Superior temporal gyrus (tissue), 1 donor: ENCODE measurements at regions not wholly inside any gene's neighbourhood (a gene's known extent, or its start where the extent isn't known, plus 50 kb on each side); places are given as distances from the start of the nearest gene placed in this dataset.

ENCODE experiments used
- DNase-seq: peaks from one replicate; pipeline ENCODE4 v3.0.0-alpha.2; 2016; ENCODE audit errors: extremely low spot score

GRCh38 chr20:22315073-22315472 lies 269.3 kb downstream of the FOXA2 start:
- no peak for DNase-seq

- DNase-seq: peak; percentile 80
Measured at GRCh38 chr20:22312744-22313346, 271.5 kb downstream of the FOXA2 start.

- DNase-seq: no peak
Measured at GRCh38 chr20:22308934-22309333, 275.4 kb downstream of the FOXA2 start.

GRCh38 chr20:22307409-22307808 lies 277.0 kb downstream of the FOXA2 start:
- no peak for DNase-seq

- no peak for DNase-seq
Measured at GRCh38 chr20:22305381-22305780, 279.0 kb downstream of the FOXA2 start.

- DNase-seq: no peak
Measured at GRCh38 chr20:22303523-22303922, 280.8 kb downstream of the FOXA2 start.

GRCh38 chr20:22302039-22302438 lies 282.3 kb downstream of the FOXA2 start:
- no peak for DNase-seq

- no peak for DNase-seq
Measured at GRCh38 chr20:22293886-22294285, 290.5 kb downstream of the FOXA2 start.

GRCh38 chr20:22289442-22289841 lies 294.9 kb downstream of the FOXA2 start:
- no peak for DNase-seq

GRCh38 chr20:22288957-22289356 lies 295.4 kb downstream of the FOXA2 start:
- DNase-seq: no peak

GRCh38 chr20:22288156-22288555 lies 296.2 kb downstream of the FOXA2 start:
- DNase-seq: no peak

GRCh38 chr20:22285555-22285954 lies 298.8 kb downstream of the FOXA2 start:
- DNase-seq: no peak

- no peak for DNase-seq
Measured at GRCh38 chr20:22282696-22283095, 301.7 kb downstream of the FOXA2 start.

GRCh38 chr20:22274330-22274729 lies 310.0 kb downstream of the FOXA2 start:
- no peak for DNase-seq

GRCh38 chr20:22268675-22269074 lies 315.7 kb downstream of the FOXA2 start:
- no peak for DNase-seq

- peak; percentile 8 for DNase-seq
Measured at GRCh38 chr20:22264917-22265316, 319.5 kb downstream of the FOXA2 start.

- peak; percentile 14 for DNase-seq
Measured at GRCh38 chr20:22260506-22260905, 323.9 kb downstream of the FOXA2 start.

- DNase-seq: no peak
Measured at GRCh38 chr20:22257912-22258311, 326.5 kb downstream of the FOXA2 start.

- DNase-seq: peak; percentile 22
Measured at GRCh38 chr20:22248051-22248667, 336.2 kb downstream of the FOXA2 start.

- DNase-seq: no peak
Measured at GRCh38 chr20:22245139-22245538, 339.2 kb downstream of the FOXA2 start.

GRCh38 chr20:22243067-22243466 lies 341.3 kb downstream of the FOXA2 start:
- DNase-seq: no peak

GRCh38 chr20:22241609-22242008 lies 342.8 kb downstream of the FOXA2 start:
- no peak for DNase-seq

GRCh38 chr20:22232923-22233322 lies 351.4 kb downstream of the FOXA2 start:
- DNase-seq: no peak

GRCh38 chr20:22232473-22232872 lies 351.9 kb downstream of the FOXA2 start:
- no peak for DNase-seq
